ENCODE measurements at regions not wholly inside any gene's neighbourhood (a gene's known extent, or its start where the extent isn't known, plus 50 kb on each side); places are given as distances from the start of the nearest gene placed in this dataset.

GRCh38 chr12:124497658-124498057, 69.8 kb downstream of the NCOR2 start:
- H3K4ac ChIP-seq (ENCODE audit: low read depth, low read length) = no peak overlapping the region
- H4K8ac ChIP-seq (replicated peaks; ENCODE audit: insufficient read length, low read depth, low read length) = no peak overlapping the region
- H2AK5ac ChIP-seq (ENCODE audit: insufficient read length, low read length) = no peak overlapping the region
- H3K14ac ChIP-seq (ENCODE audit: insufficient read depth, low read length) = no peak overlapping the region
- no peak overlapping the region for H2BK12ac ChIP-seq (ENCODE audit: insufficient read length, low read depth, low read length)
- no peak overlapping the region for H2BK15ac ChIP-seq (ENCODE audit: low read depth, low read length)
- H4K20me1 ChIP-seq (ENCODE audit: control insufficient read depth, insufficient read depth, insufficient read length) = no peaks in the 10 kb centered on the region
- H2BK120ac ChIP-seq (ENCODE audit: low read depth, low read length, poor library complexity, severe bottlenecking) = no peak overlapping the region
- no peaks in the 10 kb centered on the region for H3K27me3 ChIP-seq (ENCODE audit: insufficient read depth, low read length)
- no peak overlapping the region for H3K9ac ChIP-seq (ENCODE audit: extremely low read depth, insufficient read length, low read length)
- no peak overlapping the region for H2BK20ac ChIP-seq (ENCODE audit: low read depth, low read length, poor library complexity, severe bottlenecking)
- H3K4me1 Mint-ChIP-seq = peaks cover 50 to 54% of the 10 kb centered on the region in 2 experiments
- peak overlapping the region in 2 of 3 experiments; percentile 66 to 88; a peak in 3 of 7 replicates for H3K27ac Mint-ChIP-seq
- H2BK5ac ChIP-seq (ENCODE audit: insufficient read length, low read length) = no peak overlapping the region
- no peak overlapping the region for H3K4me2 ChIP-seq (ENCODE audit: insufficient read depth, insufficient read length, low read length)
- no peak overlapping the region for H3K18ac ChIP-seq (ENCODE audit: insufficient read length, low read depth, low read length)
- peaks cover 11% of the 10 kb centered on the region for H3K79me1 ChIP-seq (ENCODE audit: insufficient read depth, low read depth, low read length, poor library complexity, severe bottlenecking)
- WGBS (ENCODE audit: extremely low coverage, insufficient read length, low lambda C conversion rate) = no CpG with 5 or more reads among the region's 7 CpGs
- H3T11ph ChIP-seq (ENCODE audit: low read length) = no peak overlapping the region
- no peaks in the 10 kb centered on the region; the same call in 1 of the 2 replicates for H3K27me3 Mint-ChIP-seq (ENCODE audit: low read depth)
- H3K9me3 ChIP-seq (ENCODE audit: control insufficient read depth, low read depth, low read length) = no peaks in the 10 kb centered on the region
- H3K79me2 ChIP-seq (ENCODE audit: insufficient read depth, low read length) = peaks cover 24% of the 10 kb centered on the region; the same call in 1 of the 2 replicates
- no peak overlapping the region for H3K56ac ChIP-seq (ENCODE audit: insufficient read length, low read depth, low read length)
- DNase-seq = no peak
- no peak overlapping the region for H3K4me3 Mint-ChIP-seq
- H3K36me3 Mint-ChIP-seq (ENCODE audit: insufficient read depth in 1 of 3, low read depth in 3 of 3) = peaks cover 0 to 20% (median 14%) of the 10 kb centered on the region in 3 experiments; a peak in 5 of 7 replicates
- H2AFZ ChIP-seq (ENCODE audit: low read length) = no peak overlapping the region
- no peak overlapping the region for H4K91ac ChIP-seq (ENCODE audit: insufficient read length, low read depth, low read length)
- H3K23ac ChIP-seq (ENCODE audit: insufficient read length, low read depth, low read length) = no peak overlapping the region
- no peak for TF ChIP-seq CTCF (conservative IDR thresholded peaks at IDR 0.05)
- H3K23me2 ChIP-seq (ENCODE audit: insufficient read length, low read depth, low read length, poor library complexity, severe bottlenecking) = no peaks in the 10 kb centered on the region
- H4K5ac ChIP-seq (ENCODE audit: insufficient read length, low read depth, low read length) = no peak overlapping the region
- H3K9me3 Mint-ChIP-seq = no peaks in the 10 kb centered on the region
- H3K27ac ChIP-seq (ENCODE audit: insufficient read length, low read depth, low read length) = no peak overlapping the region
- no peaks in the 10 kb centered on the region; the same call in 1 of the 2 replicates for H3K4me1 ChIP-seq (ENCODE audit: insufficient read depth, low read length)

All from H9 (cell line).